HG03159 (cell line): ENCODE measurements at regions not wholly inside any gene's neighbourhood (a gene's known extent, or its start where the extent isn't known, plus 50 kb on each side); places are given as distances from the start of the nearest gene placed in this dataset.
"Not testable (repeated sequence)": the region's sequence is repeated elsewhere in the genome, so short reads cannot be mapped to it uniquely, and the experiment has no call there.

Source experiments
- ATAC-seq: cut with Tn5 transposase; IDR thresholded peaks from one replicate; pipeline ENCODE4 v1.9.1; 2021; ENCODE audit warnings: mild to moderate bottlenecking, moderate library complexity; ENCODE audit not compliant: unreplicated experiment

DNA sequence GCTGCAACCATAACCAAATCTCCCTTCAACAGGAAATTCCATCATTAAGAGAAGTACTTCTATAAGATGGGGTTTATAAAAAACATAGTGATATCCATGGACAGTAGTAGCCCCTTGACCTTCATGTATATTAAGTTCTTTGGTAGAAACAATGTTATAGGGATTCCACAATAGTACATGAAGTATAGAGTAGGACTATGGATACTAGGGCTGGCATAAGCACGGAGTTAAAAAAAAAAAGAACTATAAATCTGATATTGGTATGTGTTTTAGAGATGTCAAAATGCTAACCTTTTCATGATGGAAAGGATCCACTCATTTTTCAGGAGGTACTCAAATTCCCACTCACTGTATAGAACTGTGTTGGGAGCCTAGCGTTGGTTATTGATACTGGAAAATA, 337.6 kb downstream of the FGF10 start:
- no peak for ATAC-seq

DNA sequence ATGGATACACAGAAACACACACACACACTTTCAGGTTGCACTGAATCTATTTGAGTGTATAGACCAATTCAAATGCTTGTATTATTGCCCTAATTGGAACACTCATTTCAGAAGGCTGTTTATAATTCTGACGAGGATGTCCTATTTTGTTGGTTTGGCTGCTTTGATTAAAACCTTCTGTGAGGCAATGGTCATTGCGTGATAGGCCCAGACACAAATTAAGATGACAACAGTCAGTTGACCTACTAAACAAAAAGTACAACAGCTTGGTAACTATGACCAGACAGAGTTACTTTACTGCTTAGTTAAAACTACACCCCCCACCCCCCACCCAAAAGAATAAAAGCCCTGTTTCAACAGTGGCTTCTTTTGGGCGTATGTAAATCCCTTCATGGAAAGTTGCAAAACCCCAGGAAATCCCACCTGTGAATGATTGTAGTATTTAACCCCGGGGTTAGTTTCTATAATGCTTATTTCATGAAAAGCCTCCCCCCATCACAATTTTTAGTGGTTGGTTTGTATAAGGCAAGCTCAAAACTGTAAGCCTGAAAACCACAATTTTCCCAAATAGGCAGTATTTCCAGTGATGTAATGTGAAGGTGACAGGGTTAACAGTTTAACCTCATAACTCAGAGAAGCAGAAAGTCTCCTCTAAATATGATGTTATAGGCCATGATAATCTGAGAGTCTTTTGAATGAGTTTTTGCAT, 340.8 kb downstream of the FGF10 start:
- ATAC-seq: peak; percentile 58

DNA sequence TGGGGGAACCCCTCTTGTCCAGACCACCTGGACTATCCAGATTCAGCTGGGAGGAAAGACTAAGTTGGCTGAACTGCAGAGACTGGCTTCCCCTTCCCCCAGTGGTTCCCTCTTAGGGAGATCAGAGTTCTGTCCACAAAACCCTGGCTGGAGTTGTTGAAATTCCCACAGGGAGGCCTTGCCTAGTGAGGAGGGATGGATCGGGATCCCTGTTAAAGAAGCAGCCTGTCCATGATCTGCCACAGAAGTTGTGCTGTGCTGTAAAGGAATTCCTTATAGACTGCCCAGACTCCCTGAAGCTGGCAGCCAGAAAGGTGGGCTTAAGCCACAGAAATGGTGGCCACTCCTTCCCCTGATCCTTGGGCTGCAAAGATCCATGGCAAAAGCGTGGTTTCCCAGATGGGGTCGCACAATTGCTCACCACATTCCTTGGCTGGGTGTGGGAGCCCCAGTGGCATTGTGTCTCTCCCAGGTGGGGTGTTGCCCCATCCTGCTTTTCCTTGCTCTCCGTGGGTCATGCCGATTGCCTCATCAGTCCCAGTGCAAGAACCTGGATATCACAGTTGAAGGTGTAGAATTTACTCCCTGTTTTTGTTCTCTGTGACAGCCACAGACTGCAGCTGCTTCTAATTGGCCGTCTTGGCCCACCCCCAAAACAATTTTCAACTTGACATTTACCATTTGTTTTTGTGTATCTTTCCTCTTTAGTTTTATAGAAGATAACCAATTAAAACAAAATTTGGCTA, 342.4 kb downstream of the FGF10 start:
- ATAC-seq: no peak

DNA sequence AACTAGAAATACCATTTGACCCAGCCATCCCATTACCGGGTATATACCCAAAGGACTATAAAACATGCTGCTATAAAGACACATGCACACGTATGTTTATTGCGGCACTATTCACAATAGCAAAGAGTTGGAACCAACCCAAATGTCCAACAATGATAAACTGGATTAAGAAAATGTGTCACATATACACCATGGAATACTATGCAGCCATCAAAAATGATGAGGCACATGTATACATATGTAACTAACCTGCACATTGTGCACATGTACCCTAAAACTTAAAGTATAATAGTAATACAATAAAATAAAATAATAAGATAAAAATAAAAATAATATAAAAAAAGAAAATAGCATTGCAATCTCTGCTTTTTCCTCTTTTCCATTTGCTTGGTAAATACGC, 344.7 kb downstream of the FGF10 start:
- not testable (repeated sequence) for ATAC-seq

DNA sequence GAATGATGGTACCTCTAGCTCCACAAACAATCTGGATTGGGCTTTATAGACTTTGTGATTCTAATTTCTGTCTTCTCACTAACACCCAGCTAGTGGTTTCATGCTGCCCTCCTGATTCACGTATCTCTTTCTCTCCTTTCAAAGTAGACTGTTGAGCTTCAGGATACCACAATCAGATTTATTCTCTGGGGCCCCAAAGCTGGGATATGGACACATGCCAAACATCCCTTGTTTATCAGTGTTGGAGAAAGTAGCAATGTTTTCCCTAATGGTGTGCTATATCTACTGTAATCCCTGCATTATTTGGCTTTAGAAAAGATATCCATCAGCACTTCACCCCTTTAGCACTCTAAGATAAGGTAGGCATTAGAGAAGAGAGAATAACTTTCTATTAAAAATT, 361.0 kb downstream of the FGF10 start:
- no peak for ATAC-seq

DNA sequence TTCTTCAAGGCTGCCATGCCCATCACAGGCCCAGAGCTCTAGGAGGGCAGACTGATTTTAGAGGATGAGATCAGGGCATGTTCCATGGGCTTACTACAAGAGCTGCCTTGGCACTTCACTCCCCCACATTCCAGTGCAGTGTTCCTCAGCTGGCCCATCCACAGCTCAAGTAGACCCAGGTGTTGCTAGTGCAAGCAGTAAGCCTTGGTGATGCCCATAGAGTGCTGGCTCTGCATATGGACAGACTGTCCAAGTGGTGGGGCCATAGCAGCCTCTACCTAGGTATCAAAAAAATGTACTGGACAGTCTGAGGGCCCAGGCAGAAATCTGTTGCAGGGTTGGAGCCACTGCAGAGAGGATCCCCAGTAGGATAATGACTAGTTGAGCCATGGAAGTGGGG, 366.6 kb downstream of the FGF10 start:
- ATAC-seq: no peak

DNA sequence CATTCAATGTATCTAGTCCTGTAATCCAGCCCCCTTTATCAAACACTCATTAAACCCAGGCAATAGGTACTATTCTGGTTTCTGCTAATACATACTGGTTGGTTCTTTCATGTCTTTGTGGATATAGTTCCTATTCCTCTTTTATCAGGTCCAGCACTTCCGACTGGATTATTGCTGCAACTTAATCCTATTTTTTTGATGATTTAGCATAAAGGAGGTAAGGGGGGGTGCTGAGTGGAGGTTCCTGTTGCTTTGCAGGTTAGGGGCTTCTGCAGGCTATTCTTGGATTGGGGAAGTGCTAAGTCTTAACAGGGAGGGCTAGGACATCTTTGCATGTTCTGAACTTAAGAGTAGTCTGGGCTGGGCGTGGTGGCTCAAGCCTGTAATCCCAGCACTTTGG, 377.7 kb downstream of the FGF10 start:
- no peak for ATAC-seq

DNA sequence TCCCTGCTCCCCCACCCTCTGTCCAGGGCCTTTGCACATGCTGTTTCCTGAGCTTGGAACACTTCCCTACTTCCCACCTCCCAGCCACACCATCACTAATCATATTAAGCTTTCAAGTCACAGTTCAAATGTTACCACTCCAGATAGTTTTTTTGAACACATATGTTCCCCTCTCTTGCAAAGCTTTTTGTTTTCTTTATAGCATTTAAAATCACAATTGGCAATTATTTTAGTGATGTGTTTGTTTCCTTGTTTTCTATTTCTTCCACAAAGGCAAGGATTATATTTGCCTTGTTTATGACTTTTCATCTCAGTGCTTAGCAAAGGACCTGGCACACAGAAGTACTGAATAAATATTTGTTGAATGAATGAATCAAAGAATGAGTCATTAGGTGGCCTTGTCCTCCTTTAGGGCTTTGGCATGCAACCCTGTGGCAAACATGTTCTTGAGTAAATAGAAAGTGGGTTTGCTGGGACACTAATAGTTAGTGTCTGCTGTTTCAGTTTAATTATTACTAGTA, 386.8 kb downstream of the FGF10 start:
- ATAC-seq: no peak

DNA sequence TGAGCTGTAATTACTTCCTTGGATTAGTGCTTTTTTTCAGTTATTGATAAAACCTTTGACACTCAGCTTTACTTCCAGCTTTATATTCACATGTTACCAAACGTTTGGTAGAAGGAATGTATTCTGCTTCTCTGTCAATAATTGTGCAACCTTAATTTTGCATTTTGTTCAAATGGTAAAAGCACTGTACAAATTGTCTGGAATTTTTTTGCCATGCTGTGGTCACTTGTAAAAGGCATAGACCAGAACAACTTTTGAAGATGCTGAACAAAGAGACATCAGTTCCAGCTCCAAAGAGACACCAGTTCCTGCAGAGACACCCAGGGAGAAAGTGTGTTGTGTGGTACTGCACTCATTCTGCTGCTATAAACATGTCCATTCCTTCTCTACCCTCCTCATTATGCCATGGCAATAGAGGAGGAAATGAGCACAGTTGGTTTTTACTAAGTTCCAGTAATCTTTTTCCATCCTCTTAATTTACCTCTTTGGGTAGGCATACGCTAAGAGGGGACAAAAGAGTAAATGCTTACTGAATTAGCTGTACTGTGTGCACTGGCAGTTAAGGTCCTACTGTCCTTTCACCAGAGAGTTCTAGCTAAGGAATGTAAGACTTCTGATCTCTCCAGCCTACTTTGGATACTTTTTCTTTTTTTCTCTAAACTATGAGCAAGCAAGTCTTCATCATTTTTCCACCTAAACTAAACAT, 387.4 kb downstream of the FGF10 start:
- no peak for ATAC-seq

DNA sequence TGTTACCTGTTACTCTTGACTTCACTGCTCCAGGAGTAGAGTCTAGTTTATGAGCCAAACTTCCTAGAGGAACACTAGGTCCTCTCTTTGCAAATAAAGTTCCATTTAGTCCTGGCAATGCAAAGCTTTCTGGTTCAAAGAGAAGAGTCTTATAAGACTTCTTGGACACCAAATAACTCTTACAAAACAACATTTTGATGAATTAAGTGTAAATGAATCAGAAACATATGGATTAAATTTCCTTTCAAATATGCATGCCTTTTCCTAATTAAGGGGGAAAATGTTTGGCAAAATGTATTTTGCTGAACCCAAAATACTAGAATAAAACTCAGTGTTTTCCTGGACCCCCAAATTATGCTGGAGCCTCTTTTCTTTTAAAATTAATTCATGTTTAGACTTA, 388.0 kb downstream of the FGF10 start:
- no peak for ATAC-seq

DNA sequence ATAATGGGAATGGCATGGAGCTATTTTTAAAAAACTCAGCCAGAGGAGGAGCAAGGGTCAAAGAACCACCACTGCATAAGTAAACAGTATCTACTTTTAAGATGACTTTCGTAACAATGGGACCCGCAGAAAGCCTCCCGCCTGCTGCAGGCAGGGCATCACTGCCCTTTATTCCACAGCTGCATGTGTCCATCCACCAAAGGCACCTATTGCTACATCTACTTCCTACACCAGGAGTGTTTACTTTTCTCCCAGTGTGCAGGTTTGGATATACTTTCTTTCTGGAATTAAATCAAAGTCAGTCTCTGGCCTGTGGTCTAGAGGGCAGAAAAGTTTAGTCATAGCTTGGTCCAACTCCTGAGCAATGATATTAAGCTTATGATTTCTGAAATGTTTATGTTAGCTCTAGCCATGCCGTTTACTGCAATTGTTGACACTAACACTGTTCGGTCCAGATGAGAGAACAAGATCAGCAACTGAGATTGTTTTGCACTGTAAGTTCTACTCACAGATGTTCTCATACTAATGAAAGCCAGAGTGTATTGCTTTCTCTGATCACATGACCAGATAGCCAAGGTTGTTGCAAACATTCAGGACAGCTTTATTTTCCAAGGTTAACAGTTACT, 391.5 kb downstream of the FGF10 start:
- ATAC-seq: no peak

DNA sequence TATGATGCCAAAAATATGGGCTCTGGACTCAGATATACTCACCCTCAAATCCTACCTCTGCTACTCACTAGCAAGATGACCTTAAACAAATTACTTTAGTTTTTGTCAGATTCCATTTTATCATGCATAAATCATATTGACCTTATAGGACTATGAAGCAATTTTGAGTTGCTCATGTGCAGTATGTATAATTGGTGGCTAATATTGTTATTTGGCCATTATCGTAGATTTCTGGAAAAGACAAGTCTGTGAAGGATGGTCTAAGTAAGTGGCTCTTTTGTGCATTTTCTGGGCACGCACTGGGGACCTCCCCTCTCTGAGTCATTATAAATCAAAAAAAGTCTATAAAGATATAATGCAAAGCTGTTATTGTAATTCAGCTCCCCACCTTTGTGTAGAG, 393.0 kb downstream of the FGF10 start:
- no peak for ATAC-seq

DNA sequence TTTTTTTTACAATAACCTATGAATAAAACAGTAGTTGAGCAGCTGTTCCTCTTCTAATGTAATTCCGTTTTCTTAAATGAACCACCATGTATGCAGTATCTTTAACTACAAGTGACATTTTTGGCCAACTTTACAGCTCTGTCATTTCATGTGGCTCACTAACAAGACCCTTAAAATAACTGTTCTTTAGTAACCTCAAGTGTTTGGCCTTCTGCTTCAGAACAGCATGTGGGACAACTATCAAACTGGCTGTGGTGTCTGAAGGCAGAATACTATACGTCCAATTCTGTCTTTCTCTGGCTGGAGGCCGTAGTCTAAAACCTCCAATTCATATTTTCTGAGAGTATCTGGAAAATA, 391.4 kb downstream of the NNT start:
- ATAC-seq: no peak

DNA sequence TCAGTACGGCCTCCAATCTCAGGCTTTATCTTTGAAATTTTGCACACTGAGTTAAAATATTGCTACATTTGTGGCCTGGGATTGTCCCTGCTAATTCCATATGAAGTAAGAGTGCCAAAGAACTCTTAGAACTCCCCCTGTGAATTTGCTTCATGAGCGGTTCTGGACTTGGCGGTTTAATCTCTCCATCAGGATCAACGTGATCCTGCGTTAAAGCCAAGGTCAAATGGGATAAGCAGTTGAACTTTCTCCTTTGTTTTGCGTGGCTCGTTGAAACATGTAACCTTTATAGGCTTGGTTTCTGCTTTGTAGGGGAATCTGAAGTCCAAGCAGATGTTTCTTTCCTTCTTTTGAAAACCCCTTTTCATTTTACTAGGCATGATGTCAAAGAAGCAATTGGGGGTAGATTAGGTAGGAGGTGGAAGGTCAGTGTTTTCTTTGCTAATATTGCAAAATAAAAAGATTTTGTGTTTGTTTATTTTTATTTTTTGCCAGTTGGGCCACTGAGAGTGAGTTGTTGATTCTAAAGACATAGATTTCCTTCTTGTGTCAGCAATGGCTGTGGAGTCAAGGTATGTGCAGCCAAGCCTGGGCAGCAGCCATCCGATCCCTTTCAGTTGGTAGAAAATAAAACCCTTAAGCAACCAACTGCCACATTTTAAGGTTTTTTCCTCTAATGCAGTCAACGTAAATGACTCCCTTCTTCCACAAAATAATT, 390.8 kb downstream of the NNT start:
- no peak for ATAC-seq

DNA sequence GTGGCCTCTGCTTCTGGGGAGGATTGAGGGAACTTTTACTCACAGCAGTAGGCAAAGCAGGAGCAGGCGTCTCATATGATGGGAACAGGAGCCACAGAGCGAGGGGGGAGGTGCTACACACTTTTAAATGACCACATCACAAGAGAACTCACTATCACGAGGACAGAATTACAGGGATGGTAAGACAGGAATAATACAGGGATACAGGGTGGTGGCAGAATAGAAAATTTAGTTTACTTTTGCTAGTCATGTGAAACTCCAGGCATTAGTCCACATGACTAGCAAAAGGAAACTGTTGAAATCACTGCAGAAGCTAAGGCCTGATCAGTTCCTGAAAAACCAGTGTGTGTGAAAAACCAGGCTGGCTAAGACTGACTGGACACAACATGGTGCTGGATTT, 382.4 kb downstream of the NNT start:
- no peak for ATAC-seq

DNA sequence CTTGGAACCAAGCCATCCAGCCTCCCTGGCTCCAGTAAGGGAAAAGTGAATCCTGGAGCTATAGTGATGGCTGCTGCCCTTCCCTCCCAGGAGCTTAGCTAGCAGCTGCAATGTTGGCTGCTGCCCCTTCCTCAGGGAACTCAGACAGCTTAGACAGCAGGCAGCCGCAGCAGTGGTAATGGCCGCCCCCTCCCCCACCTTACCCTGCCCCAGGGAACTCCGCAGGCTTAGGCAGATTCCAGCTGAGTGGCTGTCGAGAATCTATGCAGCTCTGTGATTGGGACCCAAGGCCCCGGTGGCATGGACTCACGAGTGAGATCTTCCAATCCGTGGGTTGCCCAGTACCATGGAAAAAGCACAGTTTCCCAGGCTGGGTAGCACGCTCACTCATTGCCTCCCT, 378.6 kb downstream of the NNT start:
- no peak for ATAC-seq

DNA sequence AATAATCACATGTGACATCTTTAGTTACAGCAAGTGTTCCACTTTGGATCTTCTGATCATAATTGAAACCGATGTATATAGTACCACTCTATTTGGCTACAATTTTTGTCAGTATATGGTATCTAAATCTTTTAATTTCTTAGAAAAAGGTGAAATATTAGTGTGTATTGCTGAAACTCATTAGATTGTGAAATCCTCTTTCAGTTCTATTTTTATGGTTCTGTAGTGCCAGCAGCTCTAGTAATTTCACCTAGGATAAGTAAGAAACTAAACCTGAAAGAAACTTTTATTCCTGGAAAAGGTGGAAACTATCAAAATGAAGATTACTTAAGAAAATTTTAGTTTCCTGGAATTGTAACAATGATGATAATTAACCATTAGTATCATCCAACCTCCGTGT, 370.9 kb downstream of the NNT start:
- no peak for ATAC-seq

DNA sequence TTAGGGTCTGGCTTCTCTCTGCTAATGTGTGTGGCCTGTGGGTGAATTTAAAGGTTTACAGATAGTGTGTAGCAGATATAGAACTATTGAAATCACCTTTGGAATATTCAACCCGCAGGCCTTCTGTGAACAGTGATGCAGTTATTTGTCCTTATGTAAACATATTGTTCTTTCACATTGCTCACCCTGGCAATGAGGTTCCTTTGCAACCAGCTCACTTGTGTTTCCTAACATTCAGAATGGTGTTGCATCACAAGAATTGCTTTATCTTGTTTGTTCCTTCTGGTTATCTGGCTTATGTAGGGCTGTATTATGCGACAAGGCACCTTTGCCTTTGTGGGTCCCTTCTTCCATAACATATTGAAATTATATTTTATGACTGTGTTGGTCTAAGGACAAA, 370.3 kb downstream of the NNT start:
- ATAC-seq: no peak

DNA sequence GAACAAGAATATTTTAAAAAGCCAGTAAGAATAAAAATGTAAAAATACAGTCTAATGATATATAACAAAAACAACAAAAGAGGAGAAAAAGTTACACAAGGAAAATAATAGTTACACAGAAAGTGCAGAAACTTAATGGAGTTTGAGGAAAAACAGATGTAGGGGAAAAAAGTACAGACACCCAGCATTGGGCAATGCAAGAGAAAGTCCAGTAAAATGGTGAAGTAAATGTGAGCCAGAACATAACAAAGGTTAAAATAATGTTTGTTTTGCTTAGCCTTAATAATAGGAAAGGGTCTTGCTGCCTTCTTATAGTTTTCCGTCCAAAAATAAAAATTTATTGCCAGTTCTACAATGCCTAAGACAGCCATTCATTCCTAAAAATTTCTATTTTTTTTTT, 364.2 kb downstream of the NNT start:
- ATAC-seq: no peak

DNA sequence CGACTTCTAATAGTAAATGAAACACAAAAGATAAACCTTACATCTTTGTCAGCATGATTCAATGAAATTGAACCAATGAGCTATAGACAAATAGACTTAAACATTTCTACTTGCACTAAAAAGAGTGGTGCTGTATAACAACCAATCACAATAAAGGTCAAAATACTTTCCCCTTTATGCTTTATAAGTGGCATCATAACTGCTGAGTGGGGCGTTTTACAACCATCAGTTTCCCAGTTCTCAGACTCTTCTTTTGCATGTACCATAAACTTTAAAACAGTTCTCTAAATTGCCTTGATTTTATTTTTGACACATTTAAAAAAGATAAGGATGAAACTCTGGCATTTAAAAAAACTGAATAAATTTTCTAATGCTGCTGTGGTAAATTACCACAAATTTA, 356.2 kb downstream of the NNT start:
- no peak for ATAC-seq

DNA sequence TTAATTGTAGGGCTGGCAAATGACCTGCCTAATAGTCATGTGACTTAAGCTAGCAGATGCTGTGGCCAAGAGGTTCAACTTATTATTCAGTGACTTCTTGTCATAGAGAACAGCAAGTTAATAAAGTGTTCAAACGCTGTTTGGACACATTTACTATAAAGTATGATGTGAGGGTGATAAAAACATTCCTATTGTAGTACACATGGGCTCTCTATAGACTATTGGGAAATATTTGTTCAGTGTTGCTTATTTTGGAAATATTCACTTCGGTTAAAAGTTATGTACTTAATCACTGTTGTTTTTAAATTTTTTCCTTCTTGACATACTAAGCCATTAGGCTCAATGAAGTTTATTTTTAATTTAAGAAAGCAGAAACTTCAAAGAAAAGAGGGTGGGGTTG, 345.0 kb downstream of the NNT start:
- no peak for ATAC-seq
